ENCODE measurements at regions not wholly inside any gene's neighbourhood (a gene's known extent, or its start where the extent isn't known, plus 50 kb on each side); places are given as distances from the start of the nearest gene placed in this dataset.
"Not testable (repeated sequence)": the region's sequence is repeated elsewhere in the genome, so short reads cannot be mapped to it uniquely, and the experiment has no call there.

- not testable (repeated sequence) for TF ChIP-seq EZH2 (IDR thresholded peaks at IDR 0.05; ENCODE audit: low read depth, unreplicated experiment); CTCF (conservative IDR thresholded peaks at IDR 0.05; ENCODE audit: low read depth in 2 of 2); REST (IDR thresholded peaks at IDR 0.05; ENCODE audit: unreplicated experiment); POLR2AphosphoS5 (IDR thresholded peaks at IDR 0.05; ENCODE audit: low read depth); ZNF114 (CRISPR knock-in tag; IDR thresholded peaks at IDR 0.05); CREB1 (CRISPR knock-in tag; IDR thresholded peaks at IDR 0.05; ENCODE audit: low read depth); ZNF331 (CRISPR knock-in tag; IDR thresholded peaks at IDR 0.05; ENCODE audit: low read depth); JUNB (IDR thresholded peaks at IDR 0.05; ENCODE audit: unreplicated experiment); ETS1 (IDR thresholded peaks at IDR 0.05); STAT1 (IDR thresholded peaks at IDR 0.05; ENCODE audit: unreplicated experiment); NANOG (IDR thresholded peaks at IDR 0.05; ENCODE audit: borderline replicate concordance); EZH2phosphoT487 (IDR thresholded peaks at IDR 0.05; ENCODE audit: unreplicated experiment)
Observed at GRCh38 chr2:91559269-91559668, 2867.8 kb downstream of the RPIA start.

All from GM23338 (cell line).